Activated naive CD8-positive, alpha-beta T cell (primary cell): ENCODE measurements at regions not wholly inside any gene's neighbourhood (a gene's known extent, or its start where the extent isn't known, plus 50 kb on each side); places are given as distances from the start of the nearest gene placed in this dataset.
"Not testable (repeated sequence)": the region's sequence is repeated elsewhere in the genome, so short reads cannot be mapped to it uniquely, and the experiment has no call there.

Source experiments
- H3K27ac Mint-ChIP-seq: one replicate; pipeline ENCODE4 v1.8.0; 2021; ENCODE audit warnings: mixed read lengths
- H3K27me3 Mint-ChIP-seq: one replicate; pipeline ENCODE4 v1.8.0; 2021; ENCODE audit warnings: mixed read lengths
- H3K36me3 Mint-ChIP-seq: one replicate; pipeline ENCODE4 v1.8.0; 2021; ENCODE audit warnings: mixed read lengths
- H3K4me1 Mint-ChIP-seq: one replicate; pipeline ENCODE4 v1.8.0; 2021; ENCODE audit warnings: low read depth, mixed read lengths
- H3K4me3 Mint-ChIP-seq: one replicate; pipeline ENCODE4 v1.8.0; 2021; ENCODE audit warnings: mild to moderate bottlenecking, mixed read lengths
- H3K9me3 Mint-ChIP-seq: one replicate; pipeline ENCODE4 v1.8.0; 2021; ENCODE audit warnings: low read depth, mixed read lengths

GRCh38 chrX:40391662-40392061, 189.1 kb upstream of the ATP6AP2 start:
- no peak overlapping the region for H3K27ac Mint-ChIP-seq
- no peaks in the 10 kb centered on the region for H3K9me3 Mint-ChIP-seq
- H3K4me3 Mint-ChIP-seq: no peak overlapping the region
- H3K4me1 Mint-ChIP-seq: no peaks in the 10 kb centered on the region
- no peaks in the 10 kb centered on the region for H3K27me3 Mint-ChIP-seq
- no peaks in the 10 kb centered on the region for H3K36me3 Mint-ChIP-seq

- Mint-ChIP-seq H3K27ac (no peak overlapping the region), H3K9me3 (no peaks in the 10 kb centered on the region), H3K27me3 (no peaks in the 10 kb centered on the region), H3K4me3 (no peak overlapping the region), H3K4me1 (no peaks in the 10 kb centered on the region), H3K36me3 (no peaks in the 10 kb centered on the region)
Observed at GRCh38 chrX:40389555-40389954, 191.2 kb upstream of the ATP6AP2 start.

- no peaks in the 10 kb centered on the region for H3K36me3 Mint-ChIP-seq
- no peaks in the 10 kb centered on the region for H3K27me3 Mint-ChIP-seq
- H3K9me3 Mint-ChIP-seq: no peaks in the 10 kb centered on the region
- H3K27ac Mint-ChIP-seq: no peak overlapping the region
- no peaks in the 10 kb centered on the region for H3K4me1 Mint-ChIP-seq
- H3K4me3 Mint-ChIP-seq: no peak overlapping the region
Observed at GRCh38 chrX:40388441-40388840, 192.3 kb upstream of the ATP6AP2 start.

- H3K4me3 Mint-ChIP-seq, H3K27me3 Mint-ChIP-seq, H3K27ac Mint-ChIP-seq, H3K4me1 Mint-ChIP-seq, H3K36me3 Mint-ChIP-seq, H3K9me3 Mint-ChIP-seq: not testable (repeated sequence)
Observed at GRCh38 chrX:40387869-40388268, 192.9 kb upstream of the ATP6AP2 start.

GRCh38 chrX:40387311-40387710, 193.5 kb upstream of the ATP6AP2 start:
- not testable (repeated sequence) for H3K27ac Mint-ChIP-seq, H3K4me1 Mint-ChIP-seq, H3K9me3 Mint-ChIP-seq, H3K4me3 Mint-ChIP-seq, H3K27me3 Mint-ChIP-seq, H3K36me3 Mint-ChIP-seq

- Mint-ChIP-seq H3K4me3 (no peak overlapping the region), H3K9me3 (no peaks in the 10 kb centered on the region), H3K36me3 (no peaks in the 10 kb centered on the region), H3K4me1 (no peaks in the 10 kb centered on the region), H3K27ac (no peak overlapping the region), H3K27me3 (no peaks in the 10 kb centered on the region)
Observed at GRCh38 chrX:40385682-40386081, 195.1 kb upstream of the ATP6AP2 start.

GRCh38 chrX:40385256-40385655, 195.5 kb upstream of the ATP6AP2 start:
- Mint-ChIP-seq H3K36me3 (no peaks in the 10 kb centered on the region), H3K4me1 (no peaks in the 10 kb centered on the region), H3K9me3 (no peaks in the 10 kb centered on the region), H3K27me3 (no peaks in the 10 kb centered on the region), H3K4me3 (no peak overlapping the region), H3K27ac (no peak overlapping the region)

GRCh38 chrX:40383969-40384368, 196.8 kb upstream of the ATP6AP2 start:
- Mint-ChIP-seq H3K9me3 (no peaks in the 10 kb centered on the region), H3K4me3 (no peak overlapping the region), H3K27me3 (no peaks in the 10 kb centered on the region), H3K27ac (no peak overlapping the region), H3K36me3 (no peaks in the 10 kb centered on the region), H3K4me1 (no peaks in the 10 kb centered on the region)

- Mint-ChIP-seq H3K27ac (no peak overlapping the region), H3K4me3 (no peak overlapping the region), H3K36me3 (no peaks in the 10 kb centered on the region), H3K9me3 (no peaks in the 10 kb centered on the region), H3K27me3 (no peaks in the 10 kb centered on the region), H3K4me1 (no peaks in the 10 kb centered on the region)
Observed at GRCh38 chrX:40383360-40383759, 197.4 kb upstream of the ATP6AP2 start.

GRCh38 chrX:40380655-40381488, 199.9 kb upstream of the ATP6AP2 start:
- Mint-ChIP-seq H3K27ac (no peak overlapping the region), H3K4me1 (no peaks in the 10 kb centered on the region), H3K9me3 (no peaks in the 10 kb centered on the region), H3K27me3 (no peaks in the 10 kb centered on the region), H3K36me3 (no peaks in the 10 kb centered on the region), H3K4me3 (no peak overlapping the region)

GRCh38 chrX:40377684-40378083, 203.1 kb upstream of the ATP6AP2 start:
- no peaks in the 10 kb centered on the region for H3K36me3 Mint-ChIP-seq
- no peaks in the 10 kb centered on the region for H3K9me3 Mint-ChIP-seq
- no peaks in the 10 kb centered on the region for H3K4me1 Mint-ChIP-seq
- no peaks in the 10 kb centered on the region for H3K27me3 Mint-ChIP-seq
- no peak overlapping the region for H3K4me3 Mint-ChIP-seq
- H3K27ac Mint-ChIP-seq: no peak overlapping the region

GRCh38 chrX:40374486-40374885, 206.3 kb upstream of the ATP6AP2 start:
- Mint-ChIP-seq H3K27me3 (no peaks in the 10 kb centered on the region), H3K4me1 (no peaks in the 10 kb centered on the region), H3K36me3 (no peaks in the 10 kb centered on the region), H3K9me3 (no peaks in the 10 kb centered on the region), H3K27ac (no peak overlapping the region), H3K4me3 (no peak overlapping the region)

- H3K27ac Mint-ChIP-seq: no peak overlapping the region
- no peaks in the 10 kb centered on the region for H3K9me3 Mint-ChIP-seq
- H3K4me1 Mint-ChIP-seq: no peaks in the 10 kb centered on the region
- no peak overlapping the region for H3K4me3 Mint-ChIP-seq
- no peaks in the 10 kb centered on the region for H3K27me3 Mint-ChIP-seq
- no peaks in the 10 kb centered on the region for H3K36me3 Mint-ChIP-seq
Observed at GRCh38 chrX:40373641-40374040, 207.1 kb upstream of the ATP6AP2 start.

GRCh38 chrX:40373025-40373424, 207.7 kb upstream of the ATP6AP2 start:
- H3K36me3 Mint-ChIP-seq: no peaks in the 10 kb centered on the region
- H3K4me3 Mint-ChIP-seq: no peak overlapping the region
- no peaks in the 10 kb centered on the region for H3K27me3 Mint-ChIP-seq
- H3K4me1 Mint-ChIP-seq: no peaks in the 10 kb centered on the region
- no peaks in the 10 kb centered on the region for H3K9me3 Mint-ChIP-seq
- H3K27ac Mint-ChIP-seq: no peak overlapping the region

GRCh38 chrX:40371376-40371775, 209.4 kb upstream of the ATP6AP2 start:
- no peaks in the 10 kb centered on the region for H3K4me1 Mint-ChIP-seq
- no peaks in the 10 kb centered on the region for H3K27me3 Mint-ChIP-seq
- H3K4me3 Mint-ChIP-seq: no peak overlapping the region
- H3K36me3 Mint-ChIP-seq: no peaks in the 10 kb centered on the region
- no peaks in the 10 kb centered on the region for H3K9me3 Mint-ChIP-seq
- no peak overlapping the region for H3K27ac Mint-ChIP-seq

- H3K36me3 Mint-ChIP-seq: peaks cover 3% of the 10 kb centered on the region
- no peak overlapping the region for H3K27ac Mint-ChIP-seq
- no peaks in the 10 kb centered on the region for H3K9me3 Mint-ChIP-seq
- H3K4me1 Mint-ChIP-seq: no peaks in the 10 kb centered on the region
- H3K27me3 Mint-ChIP-seq: no peaks in the 10 kb centered on the region
- no peak overlapping the region for H3K4me3 Mint-ChIP-seq
Observed at GRCh38 chrX:40368611-40369061, 212.1 kb upstream of the ATP6AP2 start.
